Adipocyte (in vitro differentiated cells): ENCODE measurements at regions not wholly inside any gene's neighbourhood (a gene's known extent, or its start where the extent isn't known, plus 50 kb on each side); places are given as distances from the start of the nearest gene placed in this dataset.

ENCODE experiments used
- DNase-seq: peaks from one replicate; pipeline ENCODE4 v3.0.0-alpha.2; 2015; ENCODE audit warnings: low read depth
- H3K27me3 ChIP-seq: replicated peaks from 2 replicates; pipeline ENCODE4 v1.7.0; 2013; ENCODE audit warnings: mild to moderate bottlenecking, low read length, moderate library complexity; ENCODE audit not compliant: control insufficient read depth, insufficient read depth
- H3K36me3 ChIP-seq: 2 replicates; pipeline ENCODE4 v1.7.0; 2013; ENCODE audit warnings: low read length, mild to moderate bottlenecking, moderate library complexity; ENCODE audit not compliant: control insufficient read depth, insufficient read depth, severe bottlenecking
- H3K4me1 ChIP-seq: 2 replicates; pipeline ENCODE4 v1.7.0; 2013; ENCODE audit warnings: mild to moderate bottlenecking, low read length, moderate library complexity; ENCODE audit not compliant: control insufficient read depth, insufficient read depth
- H3K4me3 ChIP-seq: 2 replicates; pipeline ENCODE4 v1.7.0; 2013; ENCODE audit warnings: mild to moderate bottlenecking, low read length, moderate library complexity
- H3K9ac ChIP-seq: 2 replicates; pipeline ENCODE4 v1.7.0; 2013; ENCODE audit warnings: mild to moderate bottlenecking, low read length, moderate library complexity
- H3K9me3 ChIP-seq: 2 replicates; pipeline ENCODE4 v1.7.0; 2013; ENCODE audit warnings: mild to moderate bottlenecking, low read length, moderate library complexity; ENCODE audit not compliant: control insufficient read depth

- H3K27me3 ChIP-seq: no peaks in the 10 kb centered on the region
- no peaks in the 10 kb centered on the region for H3K4me1 ChIP-seq
- no peak overlapping the region for H3K9ac ChIP-seq
- no peaks in the 10 kb centered on the region for H3K9me3 ChIP-seq
- DNase-seq: no peak
- no peaks in the 10 kb centered on the region for H3K36me3 ChIP-seq
- no peak overlapping the region for H3K4me3 ChIP-seq
Observed at GRCh38 chr2:149841396-149841795, 253.8 kb upstream of the MMADHC start.

- DNase-seq: no peak
- Histone ChIP-seq H3K36me3 (no peaks in the 10 kb centered on the region), H3K9ac (no peak overlapping the region), H3K27me3 (no peaks in the 10 kb centered on the region), H3K4me3 (no peak overlapping the region), H3K4me1 (no peaks in the 10 kb centered on the region), H3K9me3 (no peaks in the 10 kb centered on the region)
Observed at GRCh38 chr2:149832324-149832723, 244.7 kb upstream of the MMADHC start.

GRCh38 chr2:149828520-149829210, 241.1 kb upstream of the MMADHC start:
- H3K36me3 ChIP-seq: no peaks in the 10 kb centered on the region
- no peak for DNase-seq
- no peak overlapping the region for H3K4me3 ChIP-seq
- H3K9ac ChIP-seq: no peak overlapping the region
- H3K27me3 ChIP-seq: no peaks in the 10 kb centered on the region
- H3K9me3 ChIP-seq: no peaks in the 10 kb centered on the region
- H3K4me1 ChIP-seq: no peaks in the 10 kb centered on the region

- Histone ChIP-seq H3K4me1 (no peaks in the 10 kb centered on the region), H3K9ac (no peak overlapping the region), H3K36me3 (no peaks in the 10 kb centered on the region), H3K4me3 (no peak overlapping the region), H3K27me3 (no peaks in the 10 kb centered on the region), H3K9me3 (no peaks in the 10 kb centered on the region)
- no peak for DNase-seq
Observed at GRCh38 chr2:149827585-149828126, 240.1 kb upstream of the MMADHC start.

GRCh38 chr2:149826471-149827125, 239.0 kb upstream of the MMADHC start:
- H3K4me3 ChIP-seq: no peak overlapping the region
- no peaks in the 10 kb centered on the region for H3K27me3 ChIP-seq
- DNase-seq: no peak
- H3K9ac ChIP-seq: no peak overlapping the region
- H3K9me3 ChIP-seq: no peaks in the 10 kb centered on the region
- H3K4me1 ChIP-seq: no peaks in the 10 kb centered on the region
- H3K36me3 ChIP-seq: no peaks in the 10 kb centered on the region

- no peak overlapping the region for H3K9ac ChIP-seq
- H3K4me1 ChIP-seq: no peaks in the 10 kb centered on the region
- DNase-seq: no peak
- H3K36me3 ChIP-seq: no peaks in the 10 kb centered on the region
- H3K27me3 ChIP-seq: no peaks in the 10 kb centered on the region
- H3K9me3 ChIP-seq: no peaks in the 10 kb centered on the region
- no peak overlapping the region for H3K4me3 ChIP-seq
Observed at GRCh38 chr2:149825473-149825872, 237.9 kb upstream of the MMADHC start.

GRCh38 chr2:149824136-149824535, 236.6 kb upstream of the MMADHC start:
- Histone ChIP-seq H3K4me3 (no peak overlapping the region), H3K27me3 (no peaks in the 10 kb centered on the region), H3K36me3 (no peaks in the 10 kb centered on the region), H3K4me1 (no peaks in the 10 kb centered on the region), H3K9me3 (no peaks in the 10 kb centered on the region), H3K9ac (no peak overlapping the region)
- DNase-seq: no peak

GRCh38 chr2:149819356-149819957, 231.9 kb upstream of the MMADHC start:
- no peak for DNase-seq
- no peaks in the 10 kb centered on the region for H3K27me3 ChIP-seq
- no peaks in the 10 kb centered on the region for H3K36me3 ChIP-seq
- H3K9ac ChIP-seq: no peak overlapping the region
- H3K4me1 ChIP-seq: peaks cover 18% of the 10 kb centered on the region
- H3K9me3 ChIP-seq: no peaks in the 10 kb centered on the region
- no peak overlapping the region for H3K4me3 ChIP-seq

GRCh38 chr2:149816756-149817551, 229.4 kb upstream of the MMADHC start:
- DNase-seq: peak; percentile 27
- Histone ChIP-seq H3K9me3 (no peaks in the 10 kb centered on the region), H3K27me3 (no peaks in the 10 kb centered on the region), H3K4me1 (peaks cover 18% of the 10 kb centered on the region), H3K9ac (no peak overlapping the region), H3K36me3 (no peaks in the 10 kb centered on the region), H3K4me3 (no peak overlapping the region)

- no peak overlapping the region for H3K9ac ChIP-seq
- H3K27me3 ChIP-seq: no peaks in the 10 kb centered on the region
- no peak overlapping the region for H3K4me3 ChIP-seq
- DNase-seq: no peak
- H3K4me1 ChIP-seq: peaks cover 18% of the 10 kb centered on the region
- H3K36me3 ChIP-seq: no peaks in the 10 kb centered on the region
- no peaks in the 10 kb centered on the region for H3K9me3 ChIP-seq
Observed at GRCh38 chr2:149815941-149816340, 228.4 kb upstream of the MMADHC start.

GRCh38 chr2:149814901-149815300, 227.3 kb upstream of the MMADHC start:
- H3K9ac ChIP-seq: no peak overlapping the region
- no peaks in the 10 kb centered on the region for H3K9me3 ChIP-seq
- H3K36me3 ChIP-seq: no peaks in the 10 kb centered on the region
- H3K4me3 ChIP-seq: no peak overlapping the region
- peaks cover 18% of the 10 kb centered on the region for H3K4me1 ChIP-seq
- no peak for DNase-seq
- no peaks in the 10 kb centered on the region for H3K27me3 ChIP-seq
